NCI-H345 treated with DMSO at 0.1 percent for 48 hours (cell line): ENCODE measurements at regions not wholly inside any gene's neighbourhood (a gene's known extent, or its start where the extent isn't known, plus 50 kb on each side); places are given as distances from the start of the nearest gene placed in this dataset.

ENCODE experiments used
- DNase-seq: peaks from one replicate; lab custom pipeline; 2025; ENCODE audit not compliant: unreplicated experiment; lab: John Stamatoyannopoulos, UW

GRCh38 chr3:162274070-162274469 is 777.5 kb downstream of the OTOL1 start:
- no peak for DNase-seq

GRCh38 chr3:162278834-162279233 is 782.2 kb downstream of the OTOL1 start:
- no peak for DNase-seq

- no peak for DNase-seq
Measured at GRCh38 chr3:162285259-162285658, 788.7 kb downstream of the OTOL1 start.

DNA sequence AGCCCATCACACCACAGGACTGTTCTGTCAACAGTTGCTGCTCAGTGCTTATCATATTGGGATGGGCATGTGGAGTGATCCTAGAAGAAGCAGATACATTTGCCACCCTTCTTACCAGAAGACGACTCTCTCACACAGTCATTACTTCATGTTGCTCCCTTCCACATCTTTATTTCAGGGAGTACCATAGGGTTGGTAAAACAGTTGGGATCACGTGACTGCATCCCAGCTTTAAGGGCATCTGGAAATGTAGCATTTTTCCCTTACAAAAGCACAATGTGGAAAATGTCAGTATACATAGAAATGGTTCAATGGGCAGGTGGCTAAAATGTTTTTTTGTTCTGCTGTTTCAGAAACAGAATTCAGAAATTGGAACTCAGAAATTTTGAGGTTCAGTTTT is 791.0 kb downstream of the OTOL1 start:
- no peak for DNase-seq

DNA sequence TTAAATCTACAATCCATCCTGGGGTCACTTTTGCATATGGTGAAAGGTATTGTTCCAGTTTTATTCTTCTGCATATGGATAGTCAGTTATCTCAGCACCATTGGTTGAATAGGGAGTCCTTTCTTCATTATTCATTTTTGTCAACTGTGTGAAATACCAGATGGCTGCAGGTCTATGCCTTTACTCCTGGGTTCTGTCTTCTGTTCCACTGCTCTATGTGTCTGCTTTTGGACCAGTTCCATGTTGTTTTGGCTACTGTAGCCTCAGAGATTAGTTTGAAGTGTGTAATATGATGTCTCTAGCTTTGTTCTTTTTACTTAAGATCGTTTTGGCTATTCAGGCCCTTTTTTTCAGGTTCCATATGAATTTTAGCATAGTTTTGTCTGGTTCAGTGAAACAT is 795.8 kb downstream of the OTOL1 start:
- no peak for DNase-seq

DNA sequence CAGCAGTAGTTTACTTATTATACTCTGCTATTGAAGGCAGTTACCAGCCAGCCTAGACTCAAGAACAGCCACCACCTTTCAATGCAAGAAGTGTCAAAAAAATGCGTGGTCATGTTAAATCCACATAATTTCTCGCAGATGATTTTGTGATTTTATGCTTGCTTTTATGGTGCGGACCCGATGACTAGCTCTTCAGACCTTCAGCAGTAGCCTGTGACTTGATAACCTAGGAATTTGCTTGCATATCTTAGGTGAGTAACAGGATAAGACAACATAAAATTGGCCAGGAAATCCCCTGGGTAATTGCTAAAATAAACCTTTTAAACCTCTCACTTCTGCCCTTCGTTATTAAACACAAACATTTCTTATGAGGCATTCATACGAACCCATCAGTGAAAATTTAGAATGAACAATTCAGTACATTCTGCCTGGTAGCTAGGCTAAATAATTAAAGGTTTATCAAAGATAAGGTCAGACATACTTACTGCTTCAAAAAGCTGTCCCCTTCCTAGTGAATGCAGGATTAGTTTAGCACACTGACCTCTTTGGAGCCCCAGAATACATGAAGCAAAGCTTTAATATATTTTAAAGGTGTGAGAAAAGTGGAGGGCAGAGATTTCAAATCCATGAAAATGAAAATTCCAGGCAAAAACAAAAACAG is 798.8 kb downstream of the OTOL1 start:
- no peak for DNase-seq

DNA sequence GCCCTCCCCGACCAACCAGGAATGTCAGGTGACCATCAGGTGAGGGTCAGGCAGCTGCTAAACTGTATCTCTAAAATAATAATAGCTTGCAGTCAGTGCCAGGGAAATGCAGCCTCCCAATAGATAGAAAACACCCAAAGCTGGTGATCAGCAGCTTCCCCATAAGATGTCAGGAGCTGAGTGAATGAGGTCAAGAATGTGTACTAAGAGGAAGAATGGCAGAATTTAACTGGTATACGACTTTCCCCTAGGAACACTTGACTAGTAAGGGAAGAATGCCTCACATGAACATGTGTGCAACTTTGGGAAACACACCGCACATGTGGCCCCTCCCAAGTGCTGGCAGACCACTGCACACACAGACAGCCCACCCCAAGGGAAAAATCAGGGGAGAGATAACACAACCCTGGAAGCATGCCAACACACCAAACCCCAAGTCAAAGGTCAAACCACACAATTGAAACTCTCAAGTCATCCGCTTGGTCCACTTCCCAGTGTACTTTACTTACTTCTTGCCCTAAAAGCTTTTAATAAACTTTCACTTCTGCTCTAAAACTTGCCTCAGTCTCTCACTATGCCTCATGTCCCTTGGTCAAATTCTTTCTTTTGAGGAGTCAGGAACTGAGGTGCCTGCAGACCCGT is 806.5 kb downstream of the OTOL1 start:
- no peak for DNase-seq

GRCh38 chr3:162317046-162317445 is 820.4 kb downstream of the OTOL1 start:
- no peak for DNase-seq

DNA sequence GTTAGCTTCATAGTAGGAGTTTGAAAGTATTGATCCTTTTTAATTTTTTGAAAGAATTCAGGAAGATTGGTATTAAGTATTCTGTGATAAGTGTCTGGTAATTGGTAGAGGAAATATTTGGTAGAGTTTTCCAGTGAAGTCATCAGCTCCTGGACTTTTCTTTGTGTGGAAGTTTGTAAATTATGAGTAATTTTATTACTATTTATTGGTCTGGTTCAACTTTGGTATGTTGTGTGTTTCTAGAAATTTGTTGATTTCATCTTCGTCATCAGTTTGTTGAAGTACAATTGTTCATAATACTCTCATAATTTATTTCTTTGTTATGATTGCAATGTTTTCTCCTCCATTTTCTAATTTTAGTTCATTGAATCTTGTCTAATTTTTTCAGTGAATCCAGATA is 832.0 kb downstream of the OTOL1 start:
- no peak for DNase-seq

DNA sequence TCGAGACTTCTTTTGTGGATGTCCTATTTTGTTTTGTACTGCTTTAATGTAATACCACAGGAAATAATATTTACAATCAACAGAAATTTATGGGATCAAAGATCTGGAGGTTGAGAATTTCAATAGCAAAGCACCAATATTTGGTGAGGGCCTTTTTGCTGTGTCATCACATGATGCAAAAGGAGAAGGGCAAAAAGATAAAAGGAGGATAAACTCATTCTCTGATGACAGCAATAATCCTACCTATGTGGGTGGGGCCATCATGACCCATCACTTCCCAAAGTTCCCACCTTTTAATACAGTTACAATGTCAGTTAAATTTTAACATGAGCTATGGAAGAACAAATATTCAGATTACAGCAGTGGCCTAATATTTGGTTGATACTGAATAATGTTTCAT is 832.9 kb downstream of the OTOL1 start:
- DNase-seq: no peak

- DNase-seq: no peak
Measured at GRCh38 chr3:162332344-162332743, 835.7 kb downstream of the OTOL1 start.

- no peak for DNase-seq
Measured at GRCh38 chr3:162334537-162334936, 837.9 kb downstream of the OTOL1 start.

GRCh38 chr3:162337630-162338029 is 841.0 kb downstream of the OTOL1 start:
- no peak for DNase-seq

DNA sequence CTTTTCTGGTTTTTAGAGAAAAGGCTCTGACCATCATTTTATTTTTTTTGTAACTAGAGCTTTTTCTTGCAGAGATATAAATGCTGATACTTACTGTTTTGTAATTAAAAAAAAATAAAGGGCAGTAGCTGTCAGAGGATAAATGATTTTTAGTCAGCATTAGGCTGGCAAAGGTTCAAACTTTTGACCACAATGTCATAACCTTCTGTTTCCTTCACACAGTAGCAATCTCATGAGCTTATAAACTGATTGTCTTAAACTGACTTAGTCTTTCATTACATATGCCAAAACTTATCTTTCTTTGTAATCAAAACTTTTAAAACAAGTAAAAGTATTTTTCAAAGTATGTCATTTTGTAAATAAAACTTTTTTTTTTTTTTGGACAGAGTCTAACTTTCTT is 841.9 kb downstream of the OTOL1 start:
- no peak for DNase-seq

DNA sequence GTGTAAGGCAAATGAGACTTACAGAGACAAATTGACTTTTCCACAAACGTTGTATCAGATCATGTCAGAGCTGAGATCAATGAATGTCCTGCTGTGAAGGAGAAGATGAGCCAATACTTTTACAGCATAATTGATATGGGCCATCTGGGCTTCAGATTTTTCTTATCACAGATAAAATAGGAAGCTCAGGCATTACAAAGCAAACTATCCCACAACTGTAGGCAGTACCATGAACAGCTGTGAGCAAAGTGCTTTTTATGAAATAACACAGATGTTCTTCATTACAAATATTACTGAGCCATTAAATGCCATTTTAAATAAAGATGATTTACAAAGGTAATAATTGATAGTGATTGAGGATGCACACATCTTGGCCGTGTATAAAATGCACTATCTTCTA is 852.3 kb downstream of the OTOL1 start:
- DNase-seq: no peak

- no peak for DNase-seq
Measured at GRCh38 chr3:162353414-162353813, 856.8 kb downstream of the OTOL1 start.

DNA sequence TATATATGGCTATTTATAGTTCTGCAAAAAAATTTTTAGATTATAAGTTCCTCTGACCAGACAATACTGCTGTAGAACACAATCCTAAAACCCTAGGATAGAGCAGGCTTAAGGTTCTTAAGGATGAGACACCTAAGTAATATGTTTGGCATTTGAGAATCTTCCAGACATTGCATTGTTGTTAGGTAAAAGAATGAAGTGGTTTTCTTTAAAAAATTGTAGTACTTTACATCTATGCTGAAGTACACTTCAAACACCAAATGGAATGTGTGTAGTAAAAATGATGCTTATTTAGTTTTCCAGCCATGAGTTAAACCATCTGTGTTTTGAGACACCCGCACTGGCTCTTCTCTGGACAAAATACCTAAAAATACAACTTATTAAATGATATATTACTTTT is 857.7 kb downstream of the OTOL1 start:
- no peak for DNase-seq

- DNase-seq: no peak
Measured at GRCh38 chr3:162365066-162365719, 868.6 kb downstream of the OTOL1 start.

GRCh38 chr3:162366166-162366766 is 869.7 kb downstream of the OTOL1 start:
- no peak for DNase-seq

- DNase-seq: no peak
Measured at GRCh38 chr3:162367429-162368260, 871.0 kb downstream of the OTOL1 start.

DNA sequence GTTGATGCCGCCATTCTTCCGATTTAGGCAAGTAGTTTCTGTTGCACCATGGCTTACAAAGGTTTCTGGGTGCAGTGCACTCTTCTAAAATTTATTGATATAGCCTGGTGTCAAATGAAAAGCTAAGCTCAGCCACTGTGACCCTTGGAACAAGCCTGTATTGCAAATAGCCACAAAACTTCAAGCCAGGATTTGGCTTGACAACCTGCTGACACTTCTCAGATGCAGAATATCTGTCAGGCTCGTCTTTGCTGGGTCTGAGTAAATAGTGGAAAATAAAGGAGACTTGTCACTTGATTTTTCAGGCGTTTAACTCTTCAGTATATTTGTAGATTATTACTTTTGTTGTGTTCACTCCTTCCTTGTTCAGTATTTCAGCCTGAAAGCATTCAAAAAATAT is 871.8 kb downstream of the OTOL1 start:
- DNase-seq: no peak
